ENCODE measurements at regions not wholly inside any gene's neighbourhood (a gene's known extent, or its start where the extent isn't known, plus 50 kb on each side); places are given as distances from the start of the nearest gene placed in this dataset.

GRCh38 chr2:17271416-17271815 is 246.8 kb downstream of the RAD51AP2 start:
- Histone ChIP-seq H3K9me3 (ENCODE audit: control insufficient read depth, insufficient read depth, low read length) (no peaks in the 10 kb centered on the region), H3K9ac (ENCODE audit: low read depth, low read length) (no peak overlapping the region), H3K27me3 (ENCODE audit: control insufficient read depth, insufficient read depth, low read length) (no peaks in the 10 kb centered on the region), H3K4me1 (ENCODE audit: control insufficient read depth, insufficient read depth, low read length) (no peaks in the 10 kb centered on the region), H3K36me3 (ENCODE audit: control insufficient read depth, insufficient read depth, low read length) (no peaks in the 10 kb centered on the region), H3K4me3 (ENCODE audit: low read depth, low read length) (no peak overlapping the region)

DNA sequence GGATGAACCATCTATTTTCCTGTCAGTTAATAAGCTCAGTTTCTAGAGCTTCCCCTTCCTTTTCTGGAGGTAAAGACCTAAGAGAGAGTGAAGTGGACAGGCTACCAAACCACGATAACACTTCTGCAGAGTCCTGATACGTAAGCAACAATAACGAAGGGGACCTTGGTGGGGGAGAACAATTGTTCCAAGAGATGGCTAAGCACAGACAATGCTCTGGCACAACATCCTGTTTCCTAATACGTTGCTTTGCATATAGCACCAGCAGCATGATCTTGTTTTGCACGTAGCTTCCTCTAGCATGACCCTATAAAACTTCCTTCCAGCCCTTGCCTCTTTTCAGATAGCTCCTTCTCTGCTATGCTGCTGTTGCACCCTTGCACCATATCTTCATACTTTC is 247.3 kb downstream of the RAD51AP2 start:
- Histone ChIP-seq H3K9ac (ENCODE audit: low read depth, low read length) (no peak overlapping the region), H3K9me3 (ENCODE audit: control insufficient read depth, insufficient read depth, low read length) (no peaks in the 10 kb centered on the region), H3K27me3 (ENCODE audit: control insufficient read depth, insufficient read depth, low read length) (no peaks in the 10 kb centered on the region), H3K4me3 (ENCODE audit: low read depth, low read length) (no peak overlapping the region), H3K36me3 (ENCODE audit: control insufficient read depth, insufficient read depth, low read length) (no peaks in the 10 kb centered on the region), H3K4me1 (ENCODE audit: control insufficient read depth, insufficient read depth, low read length) (no peaks in the 10 kb centered on the region)

- no peak overlapping the region for H3K9ac ChIP-seq (ENCODE audit: low read depth, low read length)
- no peaks in the 10 kb centered on the region for H3K27me3 ChIP-seq (ENCODE audit: control insufficient read depth, insufficient read depth, low read length)
These were observed 254.7 kb downstream of the RAD51AP2 start for GRCh38 chr2:17263570-17263968.

GRCh38 chr2:17262854-17263569 is 255.2 kb downstream of the RAD51AP2 start:
- no peaks in the 10 kb centered on the region for H3K9me3 ChIP-seq (ENCODE audit: control insufficient read depth, insufficient read depth, low read length)
- no peaks in the 10 kb centered on the region for H3K27me3 ChIP-seq (ENCODE audit: control insufficient read depth, insufficient read depth, low read length)
- H3K4me1 ChIP-seq (ENCODE audit: control insufficient read depth, insufficient read depth, low read length), result no peaks in the 10 kb centered on the region
- H3K4me3 ChIP-seq (ENCODE audit: low read depth, low read length), result no peak overlapping the region
- no peak overlapping the region for H3K9ac ChIP-seq (ENCODE audit: low read depth, low read length)
- no peaks in the 10 kb centered on the region for H3K36me3 ChIP-seq (ENCODE audit: control insufficient read depth, insufficient read depth, low read length)

More at GRCh38 chr2:17263570-17263968, 254.7 kb downstream of the RAD51AP2 start:
- H3K4me1 ChIP-seq (ENCODE audit: control insufficient read depth, insufficient read depth, low read length), result no peaks in the 10 kb centered on the region
- H3K36me3 ChIP-seq (ENCODE audit: control insufficient read depth, insufficient read depth, low read length), result no peaks in the 10 kb centered on the region
- H3K4me3 ChIP-seq (ENCODE audit: low read depth, low read length), result no peak overlapping the region
- no peaks in the 10 kb centered on the region for H3K9me3 ChIP-seq (ENCODE audit: control insufficient read depth, insufficient read depth, low read length)

GRCh38 chr2:17259613-17260012 is 258.6 kb downstream of the RAD51AP2 start:
- no peaks in the 10 kb centered on the region for H3K4me1 ChIP-seq (ENCODE audit: control insufficient read depth, insufficient read depth, low read length)
- no peak overlapping the region for H3K4me3 ChIP-seq (ENCODE audit: low read depth, low read length)
- H3K27me3 ChIP-seq (ENCODE audit: control insufficient read depth, insufficient read depth, low read length), result no peaks in the 10 kb centered on the region
- H3K9ac ChIP-seq (ENCODE audit: low read depth, low read length), result no peak overlapping the region
- H3K36me3 ChIP-seq (ENCODE audit: control insufficient read depth, insufficient read depth, low read length), result no peaks in the 10 kb centered on the region
- no peaks in the 10 kb centered on the region for H3K9me3 ChIP-seq (ENCODE audit: control insufficient read depth, insufficient read depth, low read length)

GRCh38 chr2:17258861-17259260 is 259.4 kb downstream of the RAD51AP2 start:
- Histone ChIP-seq H3K4me3 (ENCODE audit: low read depth, low read length) (no peak overlapping the region), H3K27me3 (ENCODE audit: control insufficient read depth, insufficient read depth, low read length) (no peaks in the 10 kb centered on the region), H3K4me1 (ENCODE audit: control insufficient read depth, insufficient read depth, low read length) (no peaks in the 10 kb centered on the region), H3K9me3 (ENCODE audit: control insufficient read depth, insufficient read depth, low read length) (no peaks in the 10 kb centered on the region), H3K36me3 (ENCODE audit: control insufficient read depth, insufficient read depth, low read length) (no peaks in the 10 kb centered on the region), H3K9ac (ENCODE audit: low read depth, low read length) (no peak overlapping the region)

DNA sequence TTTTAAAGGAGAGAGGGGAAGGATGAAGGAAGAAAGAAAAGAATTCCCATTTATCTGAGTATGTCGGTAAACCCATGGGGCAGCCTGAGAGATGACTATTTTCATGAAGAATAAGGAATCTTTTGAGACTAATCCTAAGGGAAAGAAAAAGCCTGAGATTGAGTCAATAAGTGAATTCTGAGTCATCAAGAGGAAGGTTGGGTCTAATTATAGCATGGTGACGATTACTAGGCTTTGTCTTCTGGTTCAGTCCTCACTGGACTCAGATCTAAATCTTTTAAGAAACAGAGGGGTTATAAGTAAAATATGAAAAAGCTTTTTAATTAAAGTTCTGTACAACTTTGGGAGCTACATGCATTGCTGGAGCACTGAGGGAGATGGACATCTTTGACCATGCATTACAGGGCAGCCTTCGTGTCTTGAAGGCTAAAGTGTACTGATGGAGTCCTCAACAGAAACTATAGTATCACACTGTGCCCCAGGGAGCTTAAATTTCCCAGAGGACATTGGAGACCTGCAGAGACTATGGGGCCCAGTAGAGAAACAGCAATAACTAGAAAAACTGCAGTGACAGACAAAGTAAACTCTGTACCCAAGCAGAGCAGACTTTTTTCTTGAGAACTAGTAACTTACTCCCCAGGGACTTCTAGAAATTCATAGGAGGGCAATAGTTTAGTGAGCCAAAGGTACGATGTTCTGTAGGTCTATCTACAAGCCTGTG is 260.9 kb downstream of the RAD51AP2 start:
- Histone ChIP-seq H3K9ac (ENCODE audit: low read depth, low read length) (no peak overlapping the region), H3K9me3 (ENCODE audit: control insufficient read depth, insufficient read depth, low read length) (no peaks in the 10 kb centered on the region), H3K36me3 (ENCODE audit: control insufficient read depth, insufficient read depth, low read length) (no peaks in the 10 kb centered on the region), H3K4me3 (ENCODE audit: low read depth, low read length) (no peak overlapping the region), H3K27me3 (ENCODE audit: control insufficient read depth, insufficient read depth, low read length) (no peaks in the 10 kb centered on the region), H3K4me1 (ENCODE audit: control insufficient read depth, insufficient read depth, low read length) (no peaks in the 10 kb centered on the region)

GRCh38 chr2:17255071-17255470 is 263.2 kb downstream of the RAD51AP2 start:
- Histone ChIP-seq H3K4me1 (ENCODE audit: control insufficient read depth, insufficient read depth, low read length) (no peaks in the 10 kb centered on the region), H3K9ac (ENCODE audit: low read depth, low read length) (no peak overlapping the region), H3K27me3 (ENCODE audit: control insufficient read depth, insufficient read depth, low read length) (no peaks in the 10 kb centered on the region), H3K9me3 (ENCODE audit: control insufficient read depth, insufficient read depth, low read length) (no peaks in the 10 kb centered on the region), H3K4me3 (ENCODE audit: low read depth, low read length) (no peak overlapping the region), H3K36me3 (ENCODE audit: control insufficient read depth, insufficient read depth, low read length) (no peaks in the 10 kb centered on the region)

DNA sequence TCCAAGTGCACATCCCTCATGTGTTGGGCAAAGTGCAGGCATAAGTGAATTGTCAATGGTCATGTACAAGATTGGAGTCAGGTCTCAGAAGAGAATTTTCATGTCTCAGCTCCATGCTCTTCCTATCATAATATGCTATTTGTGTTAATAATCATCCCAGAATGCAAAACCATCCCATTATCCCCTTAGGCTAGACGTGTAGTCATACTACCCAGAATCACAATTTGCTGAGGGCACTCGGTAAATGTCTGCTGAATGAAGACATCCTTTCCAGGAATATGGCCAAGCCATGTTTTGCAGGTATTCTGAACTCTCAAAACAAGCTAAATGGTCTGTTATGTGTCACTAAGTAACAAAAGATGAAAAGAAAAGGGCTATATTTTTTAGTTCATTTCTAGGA is 263.8 kb downstream of the RAD51AP2 start:
- Histone ChIP-seq H3K36me3 (ENCODE audit: control insufficient read depth, insufficient read depth, low read length) (no peaks in the 10 kb centered on the region), H3K9me3 (ENCODE audit: control insufficient read depth, insufficient read depth, low read length) (no peaks in the 10 kb centered on the region), H3K9ac (ENCODE audit: low read depth, low read length) (no peak overlapping the region), H3K27me3 (ENCODE audit: control insufficient read depth, insufficient read depth, low read length) (no peaks in the 10 kb centered on the region), H3K4me1 (ENCODE audit: control insufficient read depth, insufficient read depth, low read length) (no peaks in the 10 kb centered on the region), H3K4me3 (ENCODE audit: low read depth, low read length) (no peak overlapping the region)

DNA sequence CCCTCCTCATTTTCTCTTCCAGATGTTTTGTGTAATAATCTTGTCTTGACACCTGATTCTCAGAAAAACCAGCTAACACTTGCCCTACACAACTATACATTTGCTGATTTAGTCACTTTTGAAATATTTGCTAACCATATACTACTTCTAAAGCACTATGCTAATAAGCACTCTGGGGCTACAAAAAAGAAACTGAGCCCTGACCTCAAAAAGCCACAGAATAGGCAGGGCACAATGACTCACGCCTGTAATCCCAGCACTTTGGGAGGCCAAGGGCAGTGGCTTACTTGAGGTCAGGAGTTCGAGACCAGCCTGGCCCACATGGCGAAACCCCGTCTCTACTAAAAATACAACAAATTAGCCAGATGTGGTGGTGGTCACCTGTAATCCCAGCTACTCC is 266.0 kb downstream of the RAD51AP2 start:
- Histone ChIP-seq H3K27me3 (ENCODE audit: control insufficient read depth, insufficient read depth, low read length) (no peaks in the 10 kb centered on the region), H3K9ac (ENCODE audit: low read depth, low read length) (no peak overlapping the region), H3K4me1 (ENCODE audit: control insufficient read depth, insufficient read depth, low read length) (no peaks in the 10 kb centered on the region), H3K4me3 (ENCODE audit: low read depth, low read length) (no peak overlapping the region), H3K36me3 (ENCODE audit: control insufficient read depth, insufficient read depth, low read length) (no peaks in the 10 kb centered on the region), H3K9me3 (ENCODE audit: control insufficient read depth, insufficient read depth, low read length) (no peaks in the 10 kb centered on the region)

- Histone ChIP-seq H3K36me3 (ENCODE audit: control insufficient read depth, insufficient read depth, low read length) (no peaks in the 10 kb centered on the region), H3K27me3 (ENCODE audit: control insufficient read depth, insufficient read depth, low read length) (no peaks in the 10 kb centered on the region), H3K4me3 (ENCODE audit: low read depth, low read length) (no peak overlapping the region)
These were observed 267.1 kb downstream of the RAD51AP2 start for GRCh38 chr2:17251171-17251570.

GRCh38 chr2:17249249-17249648 is 269.0 kb downstream of the RAD51AP2 start:
- H3K4me1 ChIP-seq (ENCODE audit: control insufficient read depth, insufficient read depth, low read length), result no peaks in the 10 kb centered on the region
- H3K9me3 ChIP-seq (ENCODE audit: control insufficient read depth, insufficient read depth, low read length), result no peaks in the 10 kb centered on the region

More at GRCh38 chr2:17251171-17251570, 267.1 kb downstream of the RAD51AP2 start:
- Histone ChIP-seq H3K4me1 (ENCODE audit: control insufficient read depth, insufficient read depth, low read length) (no peaks in the 10 kb centered on the region), H3K9ac (ENCODE audit: low read depth, low read length) (no peak overlapping the region), H3K9me3 (ENCODE audit: control insufficient read depth, insufficient read depth, low read length) (no peaks in the 10 kb centered on the region)

More at GRCh38 chr2:17249249-17249648, 269.0 kb downstream of the RAD51AP2 start:
- H3K36me3 ChIP-seq (ENCODE audit: control insufficient read depth, insufficient read depth, low read length), result no peaks in the 10 kb centered on the region
- H3K4me3 ChIP-seq (ENCODE audit: low read depth, low read length), result no peak overlapping the region
- H3K27me3 ChIP-seq (ENCODE audit: control insufficient read depth, insufficient read depth, low read length), result no peaks in the 10 kb centered on the region
- H3K9ac ChIP-seq (ENCODE audit: low read depth, low read length), result no peak overlapping the region
